Spleen (tissue), 11 donors: ENCODE measurements at regions not wholly inside any gene's neighbourhood (a gene's known extent, or its start where the extent isn't known, plus 50 kb on each side); places are given as distances from the start of the nearest gene placed in this dataset.

Experiments
- DNase-seq: peaks from one replicate; pipeline ENCODE4 v3.0.0-alpha.2; 2020
- H3K27ac ChIP-seq, 8 donors: fragments of 200-600 bp; sonication (generic) in 7 of 8; 1 replicate in 4 of 8; 2 replicates in 4 of 8; pipeline versions ENCODE4 v1.5.0 to v1.8.0; 2016 to 2021; ENCODE audit warnings: inconsistent platforms in 4 of 8, mild to moderate bottlenecking in 4 of 8, moderate library complexity in 1 of 8
- H3K27me3 ChIP-seq, 7 donors: fragments of 200-600 bp; sonication (generic) in 6 of 7; replicated peaks in 1 of 7; 1 replicate in 4 of 7; 2 replicates in 3 of 7; pipeline versions ENCODE4 v1.5.0 to v1.8.0; 2016 to 2021; ENCODE audit warnings: inconsistent platforms in 3 of 7, mild to moderate bottlenecking in 1 of 7
- H3K36me3 ChIP-seq, 6 donors: fragments of 200-600 bp; sonication (generic) in 5 of 6; 1 replicate in 4 of 6; 2 replicates in 2 of 6; pipeline versions ENCODE4 v1.5.0 to v1.8.0; 2016 to 2021; ENCODE audit warnings: inconsistent platforms in 2 of 6
- H3K4me1 ChIP-seq, 6 donors: fragments of 200-600 bp; sonication (generic) in 5 of 6; 1 replicate in 3 of 6; 2 replicates in 3 of 6; pipeline versions ENCODE4 v1.5.0 to v1.8.0; 2016 to 2021; ENCODE audit warnings: inconsistent platforms in 3 of 6
- H3K4me3 ChIP-seq, 8 donors: fragments of 200-600 bp; sonication (generic) in 7 of 8; 1 replicate in 4 of 8; 2 replicates in 4 of 8; pipeline versions ENCODE4 v1.5.0 to v1.8.0; 2016 to 2021; ENCODE audit warnings: inconsistent platforms in 4 of 8, mild to moderate bottlenecking in 4 of 8, moderate library complexity in 2 of 8
- H3K9me3 ChIP-seq, 8 donors: fragments of 200-600 bp; sonication (generic) in 7 of 8; 1 replicate in 4 of 8; 2 replicates in 4 of 8; pipeline versions ENCODE4 v1.5.0 to v1.8.0; 2016 to 2021; ENCODE audit warnings: inconsistent platforms in 4 of 8
- CTCF ChIP-seq, 11 experiments: fragments of 200-600 bp in 7 of 11; fragments of 450-650 bp in 4 of 11; sonication (generic) in 4 of 11; IDR thresholded peaks in 8 of 11; conservative IDR thresholded peaks in 3 of 11; 1 replicate in 7 of 11; 2 replicates in 4 of 11; pipeline versions ENCODE4 v1.4.0 to v1.8.0; 2016 to 2021; ENCODE audit warnings: antibody characterized with exemption in 11 of 11, inconsistent platforms in 4 of 11, mild to moderate bottlenecking in 1 of 11
- POLR2A ChIP-seq, 3 donors: fragments of 450-650 bp; IDR thresholded peaks; one replicate each; pipeline ENCODE4 v1.5.1; 2017; ENCODE audit warnings: antibody characterized with exemption in 3 of 3, mild to moderate bottlenecking in 1 of 3
- POLR2AphosphoS5 ChIP-seq, 3 donors: sonication (generic); formaldehyde crosslinking; IDR thresholded peaks; one replicate each; pipeline ENCODE4 v1.5.1; 2017; ENCODE audit warnings: antibody characterized with exemption in 3 of 3
- WGBS, 5 donors: extraction: QIAGEN DNeasy Blood & Tissue Kit in 3 of 5; methylation state at CpG; one replicate each; pipeline versions ENCODE4 v1.1.5 to v1.1.7; 2013 to 2018; 5-methylcytosine and 5-hydroxymethylcytosine counted together
- intact Hi-C: fragments of 100-400 bp; cut with DNase I; formaldehyde crosslinking; loops from one replicate; pipeline ENCODE4 v1.15.0; 2023; ENCODE audit warnings: low total_unique reads
- donor health status: healthy with polysubstance abuse.
- donor health status: DM: no; HTN: no; CAD: no; lungs with moderate emphysema.
- donor health status: DM: no; HTN: no; CAD: no.
- donor health status: Bipolar disorder and iron deficiency.
- donor health status: healthy.
- donor health status: DM: no; HTN: no; CAD: no.
- donor health status: DM: yes; HTN: yes; CAD: no.

- Histone ChIP-seq H3K27ac (no peak overlapping the region), H3K4me1 (no peaks in the 10 kb centered on the region), H3K9me3 (peaks cover 0 to 20% (median 10%) of the 10 kb centered on the region in 8 donors), H3K27me3 (no peaks in the 10 kb centered on the region), H3K4me3 (no peak overlapping the region), H3K36me3 (no peaks in the 10 kb centered on the region)
- intact Hi-C loops, result no loop called here
- 83 to 100% (median 88%) methylated on average over 1 of the region's 1 CpG for WGBS, 5 donors
- DNase-seq, result no peak
- no peak for TF ChIP-seq POLR2AphosphoS5 (IDR thresholded peaks at IDR 0.05)
- TF ChIP-seq CTCF (IDR thresholded peaks at IDR 0.05 in 8 of 11, conservative IDR thresholded peaks at IDR 0.05 in 3 of 11), result no peak
- no peak for TF ChIP-seq POLR2A (IDR thresholded peaks at IDR 0.05)
Observed at GRCh38 chr7:137157256-137157655, 186.3 kb downstream of the PTN start.

GRCh38 chr7:137151690-137152052 lies 191.9 kb downstream of the PTN start:
- Histone ChIP-seq H3K9me3 (peaks cover 0 to 7% (median under 1%) of the 10 kb centered on the region in 8 donors), H3K27me3 (no peaks in the 10 kb centered on the region), H3K4me1 (no peaks in the 10 kb centered on the region), H3K36me3 (no peaks in the 10 kb centered on the region), H3K27ac (no peak overlapping the region), H3K4me3 (no peak overlapping the region)
- no peak for DNase-seq
- TF ChIP-seq CTCF (IDR thresholded peaks at IDR 0.05 in 8 of 11, conservative IDR thresholded peaks at IDR 0.05 in 3 of 11), result no peak
- TF ChIP-seq POLR2AphosphoS5 (IDR thresholded peaks at IDR 0.05), result no peak
- no peak for TF ChIP-seq POLR2A (IDR thresholded peaks at IDR 0.05)
- WGBS, 5 donors, result 87 to 94% (median 90%) methylated on average over 2 of the region's 2 CpGs
- intact Hi-C loops, result no loop called here

GRCh38 chr7:137151041-137151689 lies 192.4 kb downstream of the PTN start:
- WGBS, 5 donors, result 50 to 57% (median 50%) methylated on average over 5 of the region's 5 CpGs

GRCh38 chr7:137147338-137147720 lies 196.2 kb downstream of the PTN start:
- no peak for TF ChIP-seq POLR2A (IDR thresholded peaks at IDR 0.05)
- no peak for TF ChIP-seq POLR2AphosphoS5 (IDR thresholded peaks at IDR 0.05)
- TF ChIP-seq CTCF (IDR thresholded peaks at IDR 0.05 in 8 of 11, conservative IDR thresholded peaks at IDR 0.05 in 3 of 11), result no peak
- 74 to 95% (median 76%) methylated on average over 3 of the region's 3 CpGs for WGBS, 5 donors
- intact Hi-C loops, result no loop called here
- Histone ChIP-seq H3K9me3 (peaks cover 0 to 2% (median 0%) of the 10 kb centered on the region in 8 donors), H3K27me3 (no peaks in the 10 kb centered on the region), H3K4me3 (no peak overlapping the region), H3K36me3 (no peaks in the 10 kb centered on the region), H3K4me1 (no peaks in the 10 kb centered on the region), H3K27ac (no peak overlapping the region)
- DNase-seq, result no peak

More at GRCh38 chr7:137151041-137151689, 192.4 kb downstream of the PTN start:
- no peak for DNase-seq
- H3K9me3 ChIP-seq, result peaks cover 0 to 2% (median 0%) of the 10 kb centered on the region in 8 donors
- no peaks in the 10 kb centered on the region for H3K36me3 ChIP-seq
- no peak overlapping the region for H3K4me3 ChIP-seq
- TF ChIP-seq POLR2A (IDR thresholded peaks at IDR 0.05) (no peak), CTCF (IDR thresholded peaks at IDR 0.05 in 8 of 11, conservative IDR thresholded peaks at IDR 0.05 in 3 of 11) (no peak), POLR2AphosphoS5 (IDR thresholded peaks at IDR 0.05) (no peak)
- no peaks in the 10 kb centered on the region for H3K27me3 ChIP-seq
- intact Hi-C loops, result no loop called here
- no peaks in the 10 kb centered on the region for H3K4me1 ChIP-seq
- no peak overlapping the region for H3K27ac ChIP-seq
